Sigmoid colon (tissue), 4 donors: ENCODE measurements at regions not wholly inside any gene's neighbourhood (a gene's known extent, or its start where the extent isn't known, plus 50 kb on each side); places are given as distances from the start of the nearest gene placed in this dataset.

ENCODE experiments used
- CTCF ChIP-seq, 4 experiments: fragments of 450-650 bp in 3 of 4; fragments of 200-600 bp in 1 of 4; IDR thresholded peaks; one replicate each; pipeline ENCODE4 v1.5.1; 2016 to 2019; ENCODE audit warnings: antibody characterized with exemption in 4 of 4, mild to moderate bottlenecking in 3 of 4, moderate library complexity in 2 of 4
- EP300 ChIP-seq, 4 donors: sonication (generic); formaldehyde crosslinking; IDR thresholded peaks; one replicate each; pipeline ENCODE4 v1.6.1; 2017; ENCODE audit warnings: antibody characterized with exemption in 4 of 4
- POLR2A ChIP-seq, 2 donors: fragments of 450-650 bp; IDR thresholded peaks; one replicate each; pipeline ENCODE4 v1.6.1; 2016; ENCODE audit warnings: antibody characterized with exemption in 2 of 2, mild to moderate bottlenecking in 2 of 2, moderate library complexity in 2 of 2

- no peak for TF ChIP-seq EP300 (IDR thresholded peaks at IDR 0.05)
- TF ChIP-seq CTCF (IDR thresholded peaks at IDR 0.05): no peak
- no peak for TF ChIP-seq POLR2A (IDR thresholded peaks at IDR 0.05)
Measured at GRCh38 chr6:44606976-44607375, 219.5 kb downstream of the CDC5L start.
